H9 (cell line): ENCODE measurements at regions not wholly inside any gene's neighbourhood (a gene's known extent, or its start where the extent isn't known, plus 50 kb on each side); places are given as distances from the start of the nearest gene placed in this dataset.

Experiments
- DNase-seq: peaks from one replicate; pipeline ENCODE4 v3.0.0-alpha.2; 2017
- H2AFZ ChIP-seq: one replicate; pipeline ENCODE4 v1.6.1; 2013; ENCODE audit warnings: mild to moderate bottlenecking, low read length, control low read depth, moderate library complexity
- H2AK5ac ChIP-seq: 2 replicates; pipeline ENCODE4 v1.6.1; 2013; ENCODE audit warnings: low read length, control low read depth, mixed read lengths; ENCODE audit not compliant: insufficient read length
- H2BK120ac ChIP-seq: one replicate; pipeline ENCODE4 v1.6.1; 2013; ENCODE audit warnings: low read depth, mild to moderate bottlenecking, low read length, control low read depth, inconsistent platforms; ENCODE audit not compliant: poor library complexity, severe bottlenecking
- H2BK12ac ChIP-seq: 2 replicates; pipeline ENCODE4 v1.6.1; 2013; ENCODE audit warnings: low read length, control low read depth, mixed read lengths, low read depth; ENCODE audit not compliant: insufficient read length
- H2BK15ac ChIP-seq: 2 replicates; pipeline ENCODE4 v1.6.1; 2013; ENCODE audit warnings: low read depth, low read length, control low read depth
- H2BK20ac ChIP-seq: one replicate; pipeline ENCODE4 v1.6.1; 2013; ENCODE audit warnings: low read depth, mild to moderate bottlenecking, low read length, control low read depth, inconsistent platforms; ENCODE audit not compliant: poor library complexity, severe bottlenecking
- H2BK5ac ChIP-seq: 2 replicates; pipeline ENCODE4 v1.6.1; 2013; ENCODE audit warnings: low read length, control low read depth, mixed read lengths; ENCODE audit not compliant: insufficient read length
- H3K14ac ChIP-seq: 2 replicates; pipeline ENCODE4 v1.6.1; 2013; ENCODE audit warnings: low read length, control low read depth; ENCODE audit not compliant: insufficient read depth
- H3K18ac ChIP-seq: 2 replicates; pipeline ENCODE4 v1.6.1; 2013; ENCODE audit warnings: low read depth, mild to moderate bottlenecking, mixed read lengths, low read length, control low read depth; ENCODE audit not compliant: insufficient read length
- H3K23ac ChIP-seq: 2 replicates; pipeline ENCODE4 v1.6.1; 2013; ENCODE audit warnings: low read length, control low read depth, mixed read lengths, low read depth; ENCODE audit not compliant: insufficient read length
- H3K23me2 ChIP-seq: 2 replicates; pipeline ENCODE4 v1.6.1; 2013; ENCODE audit warnings: low read depth, mild to moderate bottlenecking, mixed read lengths, low read length, control low read depth; ENCODE audit not compliant: insufficient read length, poor library complexity, severe bottlenecking
- H3K27ac ChIP-seq: 2 replicates; pipeline ENCODE4 v1.5.1; 2013; ENCODE audit warnings: low read length, control low read depth, mixed read lengths, low read depth; ENCODE audit not compliant: insufficient read length
- H3K27me3 ChIP-seq: 2 replicates; pipeline ENCODE4 v1.6.1; 2013; ENCODE audit warnings: low read length, control low read depth, inconsistent platforms; ENCODE audit not compliant: insufficient read depth
- H3K4ac ChIP-seq: 2 replicates; pipeline ENCODE4 v1.6.1; 2013; ENCODE audit warnings: low read depth, mild to moderate bottlenecking, control low read depth, inconsistent platforms, low read length, moderate library complexity
- H3K4me1 ChIP-seq: 2 replicates; pipeline ENCODE4 v1.6.1; 2013; ENCODE audit warnings: low read length, control low read depth, inconsistent platforms; ENCODE audit not compliant: insufficient read depth
- H3K4me2 ChIP-seq: 2 replicates; pipeline ENCODE4 v1.6.1; 2013; ENCODE audit warnings: low read length, control low read depth, mixed read lengths; ENCODE audit not compliant: insufficient read length, insufficient read depth
- H3K56ac ChIP-seq: 2 replicates; pipeline ENCODE4 v1.6.1; 2013; ENCODE audit warnings: low read depth, mild to moderate bottlenecking, mixed read lengths, low read length, control low read depth; ENCODE audit not compliant: insufficient read length
- H3K79me1 ChIP-seq: 2 replicates; pipeline ENCODE4 v1.6.1; 2013; ENCODE audit warnings: low read depth, mild to moderate bottlenecking, moderate library complexity, low read length, control low read depth, inconsistent platforms; ENCODE audit not compliant: insufficient read depth, poor library complexity, severe bottlenecking
- H3K79me2 ChIP-seq: 2 replicates; pipeline ENCODE4 v1.6.1; 2013; ENCODE audit warnings: low read length, control low read depth, inconsistent platforms; ENCODE audit not compliant: insufficient read depth
- H3K9ac ChIP-seq: 2 replicates; pipeline ENCODE4 v1.6.1; 2013; ENCODE audit warnings: low read length, control low read depth, mixed read lengths; ENCODE audit not compliant: insufficient read length; ENCODE audit errors: extremely low read depth
- H3K9me3 ChIP-seq: one replicate; pipeline ENCODE4 v1.6.1; 2013; ENCODE audit warnings: low read depth, low read length, inconsistent platforms; ENCODE audit not compliant: control insufficient read depth
- H3T11ph ChIP-seq: one replicate; pipeline ENCODE4 v1.6.1; 2013; ENCODE audit warnings: mild to moderate bottlenecking, low read length, control low read depth, inconsistent platforms
- H4K20me1 ChIP-seq: one replicate; pipeline ENCODE4 v1.6.1; 2013; ENCODE audit not compliant: control insufficient read depth, insufficient read length, insufficient read depth
- H4K5ac ChIP-seq: 2 replicates; pipeline ENCODE4 v1.6.1; 2013; ENCODE audit warnings: low read depth, mild to moderate bottlenecking, mixed read lengths, low read length, control low read depth; ENCODE audit not compliant: insufficient read length
- H4K8ac ChIP-seq: replicated peaks from 2 replicates; pipeline ENCODE4 v1.6.1; 2013; ENCODE audit warnings: low read length, control low read depth, mixed read lengths, low read depth; ENCODE audit not compliant: insufficient read length
- H4K91ac ChIP-seq: 2 replicates; pipeline ENCODE4 v1.6.1; 2013; ENCODE audit warnings: low read depth, mild to moderate bottlenecking, moderate library complexity, mixed read lengths, low read length, control low read depth; ENCODE audit not compliant: insufficient read length
- H3K27ac Mint-ChIP-seq, 3 experiments: 2 replicates in 2 of 3; 3 replicates in 1 of 3; pipeline ENCODE4 v1.8.0; 2020 to 2021; ENCODE audit warnings: mixed read lengths in 3 of 3, mild to moderate bottlenecking in 1 of 3, moderate library complexity in 1 of 3
- H3K27me3 Mint-ChIP-seq: 2 replicates; pipeline ENCODE4 v1.8.0; 2021; ENCODE audit warnings: low read depth, mild to moderate bottlenecking, moderate library complexity, mixed read lengths
- H3K36me3 Mint-ChIP-seq, 3 experiments: 2 replicates in 2 of 3; 3 replicates in 1 of 3; pipeline ENCODE4 v1.8.0; 2020 to 2021; ENCODE audit warnings: low read depth in 3 of 3, mixed read lengths in 3 of 3; ENCODE audit not compliant: insufficient read depth in 1 of 3
- H3K4me1 Mint-ChIP-seq, 2 experiments: 2 replicates each; pipeline ENCODE4 v1.8.0; 2020; ENCODE audit warnings: mixed read lengths in 2 of 2
- H3K4me3 Mint-ChIP-seq, 2 experiments: 2 replicates in 1 of 2; 3 replicates in 1 of 2; pipeline ENCODE4 v1.8.0; 2020 to 2021; ENCODE audit warnings: mild to moderate bottlenecking in 2 of 2, mixed read lengths in 2 of 2, moderate library complexity in 1 of 2
- H3K9me3 Mint-ChIP-seq, 2 experiments: 2 replicates in 1 of 2; 3 replicates in 1 of 2; pipeline ENCODE4 v1.8.0; 2020; ENCODE audit warnings: mild to moderate bottlenecking in 2 of 2, mixed read lengths in 2 of 2, moderate library complexity in 1 of 2
- WGBS: extraction: QIAGEN DNeasy Blood & Tissue Kit; methylation state at CpG from one replicate; pipeline ENCODE4 v1.1.7; 2013; ENCODE audit warnings: missing lambda C conversion rate, low lambda C conversion rate, mixed read lengths; ENCODE audit not compliant: insufficient read length; ENCODE audit errors: extremely low coverage; 5-methylcytosine and 5-hydroxymethylcytosine counted together
- TF ChIP-seq, protein P1 (sequence below): fragments of 200-600 bp; sonication (generic); conservative IDR thresholded peaks from 3 replicates; pipeline ENCODE4 v1.8.0; 2021; ENCODE audit warnings: antibody characterized with exemption, mild to moderate bottlenecking

- H3K9ac ChIP-seq: no peak overlapping the region
- H3K23me2 ChIP-seq: no peaks in the 10 kb centered on the region
- Mint-ChIP-seq H3K4me3 (no peak overlapping the region), H3K27ac (no peak overlapping the region), H3K9me3 (peaks cover 6% of the 10 kb centered on the region in 2 experiments; a peak in 3 of 5 replicates), H3K27me3 (no peaks in the 10 kb centered on the region), H3K36me3 (peaks cover 0 to 11% (median 3%) of the 10 kb centered on the region in 3 experiments; a peak in 3 of 7 replicates), H3K4me1 (no peaks in the 10 kb centered on the region; a peak in 1 of 4 replicates)
- H2BK120ac ChIP-seq: no peak overlapping the region
- no peak overlapping the region for H3T11ph ChIP-seq
- no peak overlapping the region for H2BK12ac ChIP-seq
- H4K8ac ChIP-seq: no peak overlapping the region
- H4K20me1 ChIP-seq: no peaks in the 10 kb centered on the region
- no peaks in the 10 kb centered on the region for H3K27me3 ChIP-seq
- no peaks in the 10 kb centered on the region for H3K9me3 ChIP-seq
- no peak overlapping the region for H2BK20ac ChIP-seq
- H3K23ac ChIP-seq: no peak overlapping the region
- H3K18ac ChIP-seq: no peak overlapping the region
- H3K14ac ChIP-seq: no peak overlapping the region
- no peak overlapping the region for H3K56ac ChIP-seq
- H4K5ac ChIP-seq: no peak overlapping the region
- no peak overlapping the region for H2AK5ac ChIP-seq
- H4K91ac ChIP-seq: no peak overlapping the region
- no peaks in the 10 kb centered on the region for H3K79me2 ChIP-seq
- TF ChIP-seq, protein P1, sequence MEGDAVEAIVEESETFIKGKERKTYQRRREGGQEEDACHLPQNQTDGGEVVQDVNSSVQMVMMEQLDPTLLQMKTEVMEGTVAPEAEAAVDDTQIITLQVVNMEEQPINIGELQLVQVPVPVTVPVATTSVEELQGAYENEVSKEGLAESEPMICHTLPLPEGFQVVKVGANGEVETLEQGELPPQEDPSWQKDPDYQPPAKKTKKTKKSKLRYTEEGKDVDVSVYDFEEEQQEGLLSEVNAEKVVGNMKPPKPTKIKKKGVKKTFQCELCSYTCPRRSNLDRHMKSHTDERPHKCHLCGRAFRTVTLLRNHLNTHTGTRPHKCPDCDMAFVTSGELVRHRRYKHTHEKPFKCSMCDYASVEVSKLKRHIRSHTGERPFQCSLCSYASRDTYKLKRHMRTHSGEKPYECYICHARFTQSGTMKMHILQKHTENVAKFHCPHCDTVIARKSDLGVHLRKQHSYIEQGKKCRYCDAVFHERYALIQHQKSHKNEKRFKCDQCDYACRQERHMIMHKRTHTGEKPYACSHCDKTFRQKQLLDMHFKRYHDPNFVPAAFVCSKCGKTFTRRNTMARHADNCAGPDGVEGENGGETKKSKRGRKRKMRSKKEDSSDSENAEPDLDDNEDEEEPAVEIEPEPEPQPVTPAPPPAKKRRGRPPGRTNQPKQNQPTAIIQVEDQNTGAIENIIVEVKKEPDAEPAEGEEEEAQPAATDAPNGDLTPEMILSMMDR: no peak
- H2BK5ac ChIP-seq: no peak overlapping the region
- no peaks in the 10 kb centered on the region for H3K79me1 ChIP-seq
- WGBS: no CpG with 5 or more reads among the region's 5 CpGs
- no peak overlapping the region for H2BK15ac ChIP-seq
- no peak for DNase-seq
- H3K4me2 ChIP-seq: no peak overlapping the region
- H3K27ac ChIP-seq: no peak overlapping the region
- no peak overlapping the region for H2AFZ ChIP-seq
- no peak overlapping the region for H3K4ac ChIP-seq
- H3K4me1 ChIP-seq: no peaks in the 10 kb centered on the region
These were observed 77.2 kb upstream of the TLK1 start for GRCh38 chr2:171237751-171238505.
